Right lobe of liver (tissue), 4 donors: ENCODE measurements at regions not wholly inside any gene's neighbourhood (a gene's known extent, or its start where the extent isn't known, plus 50 kb on each side); places are given as distances from the start of the nearest gene placed in this dataset.

Experiments
- POLR2A ChIP-seq: fragments of 450-650 bp; IDR thresholded peaks from one replicate; pipeline ENCODE4 v1.6.1; 2017; ENCODE audit warnings: antibody characterized with exemption, mild to moderate bottlenecking
- TF ChIP-seq, protein P1 (sequence below), 4 donors: fragments of 200-600 bp in 3 of 4; fragments of 450-650 bp in 1 of 4; IDR thresholded peaks; one replicate each; pipeline versions ENCODE4 v1.5.1 to v1.8.0; 2016 to 2022; ENCODE audit warnings: antibody characterized with exemption in 4 of 4, mild to moderate bottlenecking in 2 of 4
- donor health status: DM: no; HTN: no; CAD: no.
- donor health status: DM: no; HTN: no; CAD: no.
- donor health status: DM: no; HTN: yes; CAD: no.

DNA sequence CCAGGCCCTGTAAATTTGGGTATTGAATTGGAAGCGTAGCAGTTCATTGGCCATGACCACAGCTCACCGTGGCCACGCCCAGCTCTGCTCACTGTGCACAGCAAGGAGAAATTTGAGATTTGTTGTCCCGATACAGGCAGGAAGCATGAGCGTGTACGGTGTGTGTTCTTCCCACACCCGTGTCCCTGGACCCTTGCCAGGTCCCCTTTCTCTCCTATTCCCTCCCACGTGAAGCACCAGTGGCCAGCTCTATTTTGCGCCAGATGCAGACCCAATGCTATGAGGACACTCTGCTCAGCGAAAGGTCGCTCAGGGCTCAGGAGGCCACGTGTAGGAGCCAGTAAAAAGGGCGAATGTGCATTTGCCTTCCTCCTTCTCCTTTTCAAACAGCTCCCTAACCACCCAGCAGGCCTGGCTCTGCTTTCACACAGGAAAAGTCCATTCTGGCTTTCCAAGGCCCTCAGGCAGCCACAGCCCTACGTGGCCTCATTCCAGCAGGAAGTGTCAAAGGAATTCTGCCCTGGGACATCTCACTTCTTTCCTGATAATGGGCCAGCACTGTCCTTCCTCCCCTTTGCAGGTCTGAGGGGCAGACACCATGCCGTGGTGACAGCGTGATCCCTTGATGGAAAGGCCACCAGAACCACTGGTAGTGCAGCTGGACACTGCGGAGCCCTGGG, 499.2 kb upstream of the CDH4 start:
- TF ChIP-seq, protein P1, sequence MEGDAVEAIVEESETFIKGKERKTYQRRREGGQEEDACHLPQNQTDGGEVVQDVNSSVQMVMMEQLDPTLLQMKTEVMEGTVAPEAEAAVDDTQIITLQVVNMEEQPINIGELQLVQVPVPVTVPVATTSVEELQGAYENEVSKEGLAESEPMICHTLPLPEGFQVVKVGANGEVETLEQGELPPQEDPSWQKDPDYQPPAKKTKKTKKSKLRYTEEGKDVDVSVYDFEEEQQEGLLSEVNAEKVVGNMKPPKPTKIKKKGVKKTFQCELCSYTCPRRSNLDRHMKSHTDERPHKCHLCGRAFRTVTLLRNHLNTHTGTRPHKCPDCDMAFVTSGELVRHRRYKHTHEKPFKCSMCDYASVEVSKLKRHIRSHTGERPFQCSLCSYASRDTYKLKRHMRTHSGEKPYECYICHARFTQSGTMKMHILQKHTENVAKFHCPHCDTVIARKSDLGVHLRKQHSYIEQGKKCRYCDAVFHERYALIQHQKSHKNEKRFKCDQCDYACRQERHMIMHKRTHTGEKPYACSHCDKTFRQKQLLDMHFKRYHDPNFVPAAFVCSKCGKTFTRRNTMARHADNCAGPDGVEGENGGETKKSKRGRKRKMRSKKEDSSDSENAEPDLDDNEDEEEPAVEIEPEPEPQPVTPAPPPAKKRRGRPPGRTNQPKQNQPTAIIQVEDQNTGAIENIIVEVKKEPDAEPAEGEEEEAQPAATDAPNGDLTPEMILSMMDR (IDR thresholded peaks at IDR 0.05): no peak
- TF ChIP-seq POLR2A: no peak
